Coronary artery (tissue), 2 donors: ENCODE measurements at regions not wholly inside any gene's neighbourhood (a gene's known extent, or its start where the extent isn't known, plus 50 kb on each side); places are given as distances from the start of the nearest gene placed in this dataset.

Experiments
- DNase-seq: peaks from one replicate; pipeline ENCODE4 v3.0.0-alpha.2; 2017; ENCODE audit warnings: low spot score
- H3K27ac ChIP-seq, 2 donors: fragments of 200-600 bp; sonication (generic); one replicate each; pipeline ENCODE4 v1.5.1; 2016 to 2019
- H3K4me3 ChIP-seq: fragments of 200-600 bp; sonication (generic); 2 replicates; pipeline ENCODE4 v1.5.1; 2016; ENCODE audit warnings: mild to moderate bottlenecking, moderate library complexity
- CTCF ChIP-seq: fragments of 200-600 bp; sonication (generic); IDR thresholded peaks from one replicate; pipeline ENCODE4 v1.5.1; 2019; ENCODE audit warnings: antibody characterized with exemption

- peak; percentile 47 for DNase-seq
Measured at GRCh38 chr16:86248310-86248905, 261.9 kb upstream of the FOXF1 start.

DNA sequence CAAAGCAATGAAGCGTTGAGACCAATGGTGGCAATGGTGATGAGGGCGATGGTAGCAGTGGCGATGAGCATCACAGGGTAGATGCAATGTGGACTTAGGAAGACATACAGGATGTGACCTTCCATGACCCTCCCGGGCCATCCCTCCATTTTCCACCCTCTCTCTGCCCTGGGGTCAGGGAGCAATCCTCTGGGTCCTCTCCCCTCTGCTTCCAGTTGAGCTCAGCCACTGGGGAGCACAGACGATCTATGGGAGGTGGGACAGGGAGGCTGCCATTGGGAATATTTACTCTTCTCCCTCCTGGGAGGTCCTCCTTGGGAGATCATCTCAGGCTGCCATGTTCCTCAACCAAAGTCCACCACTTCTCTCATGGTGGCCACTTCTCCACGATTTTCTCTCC, 260.7 kb upstream of the FOXF1 start:
- no peak overlapping the region for H3K27ac ChIP-seq
- peak; percentile 53 for DNase-seq
- TF ChIP-seq CTCF = no peak
- H3K4me3 ChIP-seq = no peak overlapping the region

More at GRCh38 chr16:86248310-86248905, 261.9 kb upstream of the FOXF1 start:
- Histone ChIP-seq H3K27ac (no peak overlapping the region), H3K4me3 (no peak overlapping the region)
- TF ChIP-seq CTCF = no peak

GRCh38 chr16:86251682-86252081, 258.6 kb upstream of the FOXF1 start:
- no peak overlapping the region for H3K27ac ChIP-seq
- no peak for TF ChIP-seq CTCF
- no peak for DNase-seq
- H3K4me3 ChIP-seq = no peak overlapping the region

- no peak for TF ChIP-seq CTCF
- no peak for DNase-seq
- H3K4me3 ChIP-seq = no peak overlapping the region
- no peak overlapping the region for H3K27ac ChIP-seq
Measured at GRCh38 chr16:86252596-86252995, 257.7 kb upstream of the FOXF1 start.

DNA sequence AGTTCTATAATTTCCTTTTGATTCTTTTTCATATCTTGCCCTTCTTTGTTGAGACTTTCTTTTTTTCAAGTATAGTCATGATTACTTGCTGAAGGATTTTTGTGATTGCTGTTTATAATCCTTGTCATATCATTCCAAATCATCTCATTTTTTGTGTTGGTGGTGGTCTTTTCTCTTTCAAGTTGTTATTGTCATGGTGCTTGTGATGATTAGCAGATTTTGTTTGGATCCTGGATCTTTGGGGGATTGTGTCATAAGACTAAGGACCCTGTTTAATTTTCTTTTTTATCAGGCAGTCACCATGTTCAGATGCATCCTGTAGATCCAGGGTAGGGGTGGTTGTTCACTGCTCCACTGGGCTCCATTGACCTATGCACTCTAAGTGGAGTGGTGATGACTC, 254.4 kb upstream of the FOXF1 start:
- no peak for DNase-seq
- no peak overlapping the region for H3K27ac ChIP-seq
- no peak for TF ChIP-seq CTCF
- H3K4me3 ChIP-seq = no peak overlapping the region

GRCh38 chr16:86256995-86257394, 253.3 kb upstream of the FOXF1 start:
- no peak for DNase-seq
- H3K27ac ChIP-seq = no peak overlapping the region
- no peak overlapping the region for H3K4me3 ChIP-seq
- no peak for TF ChIP-seq CTCF

DNA sequence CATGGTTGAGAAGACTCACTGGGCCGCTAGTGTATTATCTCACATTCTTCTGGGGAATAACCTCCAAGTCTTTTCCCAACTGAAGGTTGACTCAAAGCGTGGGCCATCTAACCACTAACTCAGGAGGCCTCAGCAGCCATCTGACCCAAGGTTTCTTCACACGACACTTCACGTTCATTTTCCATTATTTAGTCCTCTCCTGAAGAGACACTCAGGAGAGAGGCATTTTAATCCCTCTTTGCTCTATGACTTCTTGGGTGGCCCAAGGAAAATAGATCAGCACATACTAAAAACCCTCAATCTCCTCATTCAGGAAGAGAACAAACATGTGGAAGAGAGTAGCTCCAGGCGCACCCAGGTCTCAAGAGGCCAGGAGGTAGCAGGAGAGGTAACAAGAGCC, 252.8 kb upstream of the FOXF1 start:
- TF ChIP-seq CTCF = no peak
- H3K27ac ChIP-seq = no peak overlapping the region
- H3K4me3 ChIP-seq = no peak overlapping the region
- DNase-seq = no peak
